ENCODE measurements at regions not wholly inside any gene's neighbourhood (a gene's known extent, or its start where the extent isn't known, plus 50 kb on each side); places are given as distances from the start of the nearest gene placed in this dataset.
A peak's percentile ranks its signal among the peaks of the same experiment; 100 is the strongest.

DNA sequence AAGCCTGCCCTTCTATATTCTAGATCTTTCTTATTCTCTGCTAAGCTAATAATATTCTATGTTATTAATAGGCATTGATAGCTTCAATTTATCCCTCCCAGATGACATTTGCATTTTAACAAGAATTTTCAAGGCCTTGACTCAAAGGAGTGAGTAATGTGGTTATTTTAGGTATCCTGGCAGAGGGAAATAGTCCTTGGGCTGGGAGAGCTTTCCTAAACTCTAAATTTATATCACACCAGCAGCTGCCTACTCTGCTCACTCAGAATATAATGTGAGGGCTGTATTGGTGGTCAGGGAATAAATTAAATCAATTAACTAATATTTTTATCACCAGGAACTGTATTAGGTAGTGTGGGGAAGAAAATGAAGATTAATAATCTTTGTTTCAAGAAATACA lies 74.8 kb upstream of the ADAM23 start:
- DNase-seq: no peak

DNA sequence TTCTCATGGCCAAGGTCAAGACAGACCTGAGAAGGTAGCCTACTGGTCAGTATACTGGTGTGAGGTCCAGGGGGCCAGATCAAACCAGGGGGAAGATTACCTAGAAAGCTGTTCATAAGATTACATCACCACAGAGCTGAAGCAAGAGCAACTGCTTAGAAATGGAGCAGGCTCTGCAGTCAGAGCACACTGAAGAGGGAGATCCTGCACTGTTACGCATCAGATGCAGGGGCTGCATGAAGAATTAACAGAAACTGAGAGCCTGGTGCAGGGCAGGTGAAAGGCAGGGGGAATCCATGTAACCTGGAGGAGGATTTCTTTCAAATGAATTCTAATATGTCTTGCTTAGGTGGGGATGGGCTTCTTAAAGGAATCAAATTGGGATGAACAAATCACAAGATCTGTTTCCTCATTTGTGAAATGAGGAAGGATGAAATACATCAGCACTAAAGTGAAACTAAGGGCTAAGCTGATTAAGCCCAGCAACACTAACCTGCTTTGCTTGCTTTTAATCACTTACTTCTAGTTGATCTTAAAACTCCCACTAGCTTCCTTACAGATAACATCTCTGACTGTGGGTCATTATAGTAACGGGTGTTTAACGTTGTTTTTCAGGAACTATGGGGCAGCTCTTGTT lies 74.3 kb upstream of the ADAM23 start:
- no peak for DNase-seq

DNA sequence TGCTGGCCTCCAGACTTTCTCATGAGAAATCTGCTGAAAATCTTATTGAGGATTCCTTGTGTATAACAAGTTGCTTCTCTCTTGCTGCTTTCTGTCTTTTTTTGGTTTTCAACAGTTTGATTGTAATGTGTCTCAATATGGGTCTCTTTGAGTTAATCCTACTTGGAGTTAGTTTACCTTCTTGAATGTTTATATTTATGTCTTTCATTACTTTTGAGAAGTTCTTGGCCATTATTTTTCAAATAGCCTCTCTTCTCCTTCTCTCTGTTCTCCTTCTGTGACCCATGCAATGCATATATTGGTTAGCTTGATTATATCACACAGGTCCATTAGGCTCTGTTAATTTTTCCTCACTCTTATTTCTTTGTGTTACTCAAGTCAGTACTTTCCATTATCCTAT lies 67.4 kb upstream of the ADAM23 start:
- no peak for DNase-seq

DNA sequence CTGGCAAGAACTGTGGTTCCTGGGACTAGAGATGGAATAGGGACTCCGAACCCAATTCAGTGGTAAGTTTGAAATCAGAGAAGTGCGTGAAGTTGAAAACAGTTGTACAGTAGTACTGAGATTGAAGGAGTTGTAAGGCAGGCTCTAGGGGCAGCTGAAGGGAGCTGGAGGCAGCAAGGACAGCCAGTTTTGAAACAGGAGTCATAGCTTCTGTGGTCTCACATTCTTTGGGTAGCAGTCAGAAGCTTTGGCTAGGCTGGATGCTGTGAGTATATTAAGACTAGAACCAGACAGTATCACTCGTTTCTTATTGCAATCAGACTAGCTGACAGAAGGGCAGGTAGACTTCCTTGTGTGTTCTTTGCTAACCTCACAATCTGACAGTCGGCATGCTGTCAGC lies 64.5 kb upstream of the ADAM23 start:
- DNase-seq: no peak

DNA sequence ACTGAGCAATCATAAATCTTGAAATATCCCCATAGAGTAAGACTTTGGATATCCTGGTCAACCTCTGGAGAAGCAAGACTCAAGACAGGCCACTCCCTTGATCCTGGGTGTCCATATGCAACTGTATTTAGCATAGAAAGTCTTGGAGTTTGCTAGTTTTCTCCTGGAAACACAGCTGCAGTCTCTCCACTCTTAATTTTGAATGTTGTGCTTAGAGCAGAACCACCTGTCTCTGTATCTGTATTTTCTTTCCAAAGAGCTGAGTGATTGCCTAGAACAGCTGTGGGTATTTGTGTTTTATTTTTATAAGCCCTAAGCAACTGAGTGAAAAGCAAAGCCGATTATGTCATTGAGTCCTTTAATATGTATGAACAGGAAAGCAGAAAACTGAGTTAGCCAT lies 64.1 kb upstream of the ADAM23 start:
- DNase-seq: no peak

DNA sequence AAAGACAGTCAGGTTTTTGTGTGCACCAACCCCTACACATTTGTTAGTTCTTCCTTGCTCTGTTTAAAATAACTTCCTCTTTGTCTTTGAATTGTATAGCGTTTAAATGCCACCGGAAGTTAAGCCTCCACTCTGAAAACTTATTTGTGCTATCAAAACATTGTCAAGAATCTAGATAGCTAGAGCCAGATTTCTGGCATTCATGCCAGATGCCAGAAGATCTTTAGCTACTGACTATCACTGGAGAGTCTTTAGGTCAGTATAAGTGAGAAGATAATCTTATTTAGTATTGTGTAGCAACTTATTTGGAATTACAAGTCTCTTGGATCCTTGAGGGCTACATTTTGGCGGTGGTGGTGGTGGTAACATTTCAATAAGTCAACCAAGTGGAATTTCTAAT lies 63.4 kb upstream of the ADAM23 start:
- no peak for DNase-seq

DNA sequence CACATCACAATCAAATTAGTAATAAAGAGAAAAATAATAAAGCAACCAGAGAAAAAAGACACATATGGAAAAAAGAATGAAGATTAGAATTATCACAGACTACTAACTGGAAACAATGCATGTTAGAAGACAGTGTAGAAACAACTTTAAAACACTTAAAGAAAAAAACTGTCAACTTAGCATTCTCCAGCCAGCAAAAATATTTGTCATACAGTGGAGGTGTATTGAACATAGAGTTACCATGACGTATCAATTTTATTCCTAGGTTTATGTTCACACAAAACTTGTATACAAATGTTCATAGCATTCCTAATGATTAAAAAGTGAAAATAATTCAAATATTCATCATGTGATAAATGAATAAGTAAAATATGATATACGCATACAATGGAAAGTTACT lies 61.5 kb upstream of the ADAM23 start:
- no peak for DNase-seq

DNA sequence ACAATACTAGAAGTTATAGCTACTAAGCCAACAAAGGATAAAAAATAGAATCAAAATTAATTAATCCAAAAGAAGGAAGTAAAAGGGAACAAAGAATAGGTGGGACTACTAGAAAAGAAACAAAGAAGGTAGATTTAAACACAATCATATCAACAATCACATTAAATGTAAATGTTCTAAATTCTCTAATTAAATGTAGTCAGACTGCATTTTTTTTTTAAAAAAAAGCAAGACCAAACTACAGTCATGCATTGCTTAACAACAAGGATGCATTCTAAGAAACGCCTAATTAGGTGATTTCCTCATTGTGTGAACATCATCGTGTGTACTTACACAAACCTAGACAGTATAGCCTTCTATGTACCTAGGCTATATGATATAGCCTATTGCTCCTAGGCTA lies 59.7 kb upstream of the ADAM23 start:
- DNase-seq: no peak

DNA sequence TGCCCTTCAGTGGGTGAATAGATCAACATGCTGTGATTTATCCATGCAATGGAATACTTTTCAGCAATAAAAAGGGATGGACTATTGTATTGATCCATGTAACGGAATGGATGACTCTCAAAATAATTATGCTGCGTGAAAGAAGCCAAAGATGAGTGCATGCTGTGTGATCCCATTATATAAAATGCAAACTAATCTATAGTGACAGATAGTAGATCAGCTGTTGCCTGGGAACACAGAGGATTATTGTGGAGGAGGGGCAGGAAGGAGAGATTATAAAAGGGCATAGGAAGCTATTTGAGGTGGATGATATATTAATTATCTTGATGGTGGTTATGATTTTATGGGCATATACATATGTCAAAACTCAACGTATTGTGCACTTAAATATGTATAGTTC lies 55.5 kb upstream of the ADAM23 start:
- no peak for DNase-seq

DNA sequence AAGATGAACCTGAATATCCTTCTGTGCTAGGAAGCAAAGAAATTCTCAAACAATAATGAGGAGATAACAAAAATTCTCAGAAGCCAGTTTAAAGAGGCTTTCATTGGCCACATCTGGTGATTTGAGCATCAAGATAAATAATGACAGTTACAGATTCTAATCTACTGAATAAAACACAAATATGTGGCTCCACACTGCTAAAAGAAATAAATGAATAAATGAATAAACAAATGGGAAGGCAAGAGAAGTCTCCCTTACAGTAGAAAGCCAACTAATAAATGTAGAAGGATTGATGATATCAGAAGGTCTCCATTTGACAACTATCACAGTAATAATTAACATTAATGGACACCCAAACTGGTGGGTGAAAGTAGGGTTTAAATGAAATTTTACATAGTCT lies 54.6 kb upstream of the ADAM23 start:
- no peak for DNase-seq

DNA sequence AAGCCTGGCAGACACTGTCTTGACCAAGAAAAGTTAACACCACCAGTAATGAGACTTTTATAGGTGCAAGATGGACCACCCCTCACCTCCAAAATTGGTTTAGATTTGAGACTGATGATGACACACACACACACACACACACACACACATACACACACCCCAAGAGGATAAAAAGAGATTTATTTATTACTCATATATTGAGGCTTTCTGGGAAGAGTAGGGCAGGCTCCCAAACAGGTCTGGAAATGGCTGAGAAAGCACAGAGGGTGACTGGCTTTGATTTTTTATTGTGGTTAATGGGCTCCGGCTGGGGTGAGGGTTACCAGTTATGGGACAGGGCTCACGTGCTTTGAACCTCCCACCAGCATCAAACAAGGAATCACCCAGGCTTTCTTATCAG lies 54.2 kb upstream of the ADAM23 start:
- DNase-seq: no peak

DNA sequence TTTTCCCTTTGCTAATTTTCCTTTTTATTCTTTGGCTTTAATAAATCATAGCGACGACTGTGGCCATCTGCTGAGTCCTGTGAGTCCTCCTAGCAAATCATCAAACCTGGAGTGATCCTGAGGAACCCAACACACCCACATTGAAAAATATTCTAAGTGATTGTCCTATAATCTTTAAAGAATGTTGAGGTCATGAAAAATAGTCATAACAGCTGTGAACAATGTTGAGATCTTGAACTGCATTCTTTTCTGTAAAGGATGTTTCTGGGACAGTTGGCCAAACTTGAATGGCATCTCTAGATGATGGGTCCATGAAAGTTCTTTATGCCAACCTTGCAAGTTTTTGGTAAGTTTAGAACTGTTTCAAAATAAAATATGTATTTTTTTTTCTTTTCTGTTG lies 53.2 kb upstream of the ADAM23 start:
- no peak for DNase-seq

DNA sequence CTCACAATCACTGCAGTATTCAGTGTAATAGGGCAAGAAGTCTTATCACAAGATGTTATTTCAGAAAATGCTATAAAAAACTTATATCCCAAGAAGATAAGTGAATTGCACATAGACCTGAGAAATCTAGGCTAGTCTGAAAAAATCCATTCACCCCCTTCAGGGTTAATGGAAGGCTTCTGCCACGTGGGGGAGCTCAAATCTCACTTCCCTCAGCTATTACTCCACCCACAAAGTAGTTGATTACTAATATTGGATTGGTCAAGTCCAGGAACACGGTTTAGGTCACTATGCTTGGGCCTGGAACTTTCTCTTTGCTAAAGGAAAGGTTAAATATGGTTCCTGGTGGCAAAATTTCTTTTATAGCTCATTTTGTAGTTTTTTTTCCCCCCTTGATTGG lies 51.2 kb upstream of the ADAM23 start:
- peak; percentile 13 to 15 for DNase-seq

Measured in stimulated activated CD4-positive, alpha-beta T cell treated with anti-CD3 and anti-CD28 coated beads, Interleukin-2, amount 100 ng/mL, for 48 hours (primary cell).